ENCODE measurements at regions not wholly inside any gene's neighbourhood (a gene's known extent, or its start where the extent isn't known, plus 50 kb on each side); places are given as distances from the start of the nearest gene placed in this dataset.
"Not testable (repeated sequence)": the region's sequence is repeated elsewhere in the genome, so short reads cannot be mapped to it uniquely, and the experiment has no call there.

DNA sequence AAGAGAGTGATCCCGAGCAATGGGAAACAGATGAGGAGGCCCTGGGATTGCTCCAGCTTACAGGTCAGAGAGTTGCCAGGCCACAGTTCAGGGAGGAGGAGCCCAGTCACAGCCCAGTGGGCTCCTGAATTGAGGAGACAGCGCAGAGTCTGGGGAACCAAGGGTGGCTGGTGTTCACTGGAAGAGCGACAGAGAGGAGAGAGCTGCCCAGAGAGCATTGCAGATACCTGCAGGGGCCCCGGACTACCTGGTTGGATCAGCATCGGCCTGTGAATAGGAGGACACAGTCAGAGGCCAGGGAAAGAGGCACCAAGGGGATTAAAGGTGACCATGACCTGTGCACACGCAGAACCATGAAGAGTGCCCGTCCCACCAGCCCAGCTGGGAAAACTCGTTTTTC is 648.6 kb downstream of the TBC1D22A start:
- H3K9me3 ChIP-seq (ENCODE audit: low read depth, low read length), result no peaks in the 10 kb centered on the region
- no peaks in the 10 kb centered on the region for H3K4me1 ChIP-seq (ENCODE audit: insufficient read depth, low read length)
- no peak overlapping the region for H3K4me3 ChIP-seq (ENCODE audit: low read length)

GRCh38 chr22:47409539-47410275 is 647.3 kb downstream of the TBC1D22A start:
- Histone ChIP-seq H3K9me3 (ENCODE audit: low read depth, low read length) (no peaks in the 10 kb centered on the region), H3K27me3 (ENCODE audit: insufficient read depth, low read length) (no peaks in the 10 kb centered on the region), H3K4me1 (ENCODE audit: insufficient read depth, low read length) (no peaks in the 10 kb centered on the region)

More for the DNA sequence above, 648.6 kb downstream of the TBC1D22A start:
- H3K27me3 ChIP-seq (ENCODE audit: insufficient read depth, low read length), result no peaks in the 10 kb centered on the region

DNA sequence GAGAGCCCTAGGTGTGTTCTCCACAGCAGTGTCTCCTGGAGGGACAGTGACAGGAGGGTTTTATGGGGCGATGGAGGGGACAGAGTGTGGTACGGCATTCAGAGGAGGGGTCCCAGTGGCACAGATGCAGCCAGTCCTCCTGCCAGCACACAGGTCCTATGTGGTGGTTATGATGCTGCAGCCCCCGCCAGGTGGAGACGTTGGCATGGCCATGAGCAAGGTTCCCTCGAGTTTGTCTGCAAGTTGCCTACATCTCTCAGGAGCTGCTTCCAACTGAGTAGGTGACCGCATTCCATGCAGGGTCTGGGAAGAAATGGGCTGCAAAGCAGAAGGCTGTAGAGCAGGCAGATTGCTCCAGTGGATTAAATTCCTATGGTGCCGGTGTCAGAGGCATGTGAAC is 646.0 kb downstream of the TBC1D22A start:
- no peak overlapping the region for H3K4me3 ChIP-seq (ENCODE audit: low read length)
- no peaks in the 10 kb centered on the region for H3K4me1 ChIP-seq (ENCODE audit: insufficient read depth, low read length)
- H3K27me3 ChIP-seq (ENCODE audit: insufficient read depth, low read length), result no peaks in the 10 kb centered on the region

More at GRCh38 chr22:47409539-47410275, 647.3 kb downstream of the TBC1D22A start:
- no peak overlapping the region for H3K4me3 ChIP-seq (ENCODE audit: low read length)

GRCh38 chr22:47407461-47408025 is 645.1 kb downstream of the TBC1D22A start:
- Histone ChIP-seq H3K4me3 (ENCODE audit: low read length) (no peak overlapping the region), H3K9me3 (ENCODE audit: low read depth, low read length) (no peaks in the 10 kb centered on the region), H3K4me1 (ENCODE audit: insufficient read depth, low read length) (no peaks in the 10 kb centered on the region), H3K27me3 (ENCODE audit: insufficient read depth, low read length) (no peaks in the 10 kb centered on the region)

More for the DNA sequence above, 646.0 kb downstream of the TBC1D22A start:
- H3K9me3 ChIP-seq (ENCODE audit: low read depth, low read length), result no peaks in the 10 kb centered on the region

DNA sequence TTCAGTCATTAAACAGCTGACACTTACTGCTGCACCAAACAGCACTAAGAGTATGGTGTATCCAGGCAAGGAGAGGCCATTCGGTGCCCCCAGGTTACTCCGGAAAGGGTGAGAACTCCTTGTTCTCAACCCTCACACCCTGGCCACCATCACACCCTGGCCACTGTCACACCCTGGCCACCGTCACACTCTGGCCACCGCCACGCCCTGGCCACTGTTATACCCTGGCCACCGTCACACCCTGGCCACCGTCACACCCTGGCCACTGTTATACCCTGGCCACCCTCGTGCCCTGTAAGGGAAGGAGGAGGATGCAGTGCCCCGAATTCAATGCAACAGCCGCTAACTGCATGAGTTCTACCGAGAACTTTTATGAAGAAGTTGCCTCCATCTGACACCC is 644.4 kb downstream of the TBC1D22A start:
- Histone ChIP-seq H3K4me3 (ENCODE audit: low read length) (no peak overlapping the region), H3K4me1 (ENCODE audit: insufficient read depth, low read length) (no peaks in the 10 kb centered on the region), H3K9me3 (ENCODE audit: low read depth, low read length) (no peaks in the 10 kb centered on the region), H3K27me3 (ENCODE audit: insufficient read depth, low read length) (no peaks in the 10 kb centered on the region)

GRCh38 chr22:47406180-47406834 is 643.9 kb downstream of the TBC1D22A start:
- Histone ChIP-seq H3K9me3 (ENCODE audit: low read depth, low read length) (no peaks in the 10 kb centered on the region), H3K4me3 (ENCODE audit: low read length) (no peak overlapping the region), H3K27me3 (ENCODE audit: insufficient read depth, low read length) (no peaks in the 10 kb centered on the region), H3K4me1 (ENCODE audit: insufficient read depth, low read length) (no peaks in the 10 kb centered on the region)

- H3K9me3 ChIP-seq (ENCODE audit: low read depth, low read length); H3K4me3 ChIP-seq (ENCODE audit: low read length); H3K27me3 ChIP-seq (ENCODE audit: insufficient read depth, low read length); H3K4me1 ChIP-seq (ENCODE audit: insufficient read depth, low read length): not testable (repeated sequence)
Observed at GRCh38 chr22:47405222-47405621, 642.8 kb downstream of the TBC1D22A start.

- no peaks in the 10 kb centered on the region for H3K27me3 ChIP-seq (ENCODE audit: insufficient read depth, low read length)
- H3K4me1 ChIP-seq (ENCODE audit: insufficient read depth, low read length), result no peaks in the 10 kb centered on the region
- H3K9me3 ChIP-seq (ENCODE audit: low read depth, low read length), result no peaks in the 10 kb centered on the region
Observed at GRCh38 chr22:47402876-47403525, 640.6 kb downstream of the TBC1D22A start.

DNA sequence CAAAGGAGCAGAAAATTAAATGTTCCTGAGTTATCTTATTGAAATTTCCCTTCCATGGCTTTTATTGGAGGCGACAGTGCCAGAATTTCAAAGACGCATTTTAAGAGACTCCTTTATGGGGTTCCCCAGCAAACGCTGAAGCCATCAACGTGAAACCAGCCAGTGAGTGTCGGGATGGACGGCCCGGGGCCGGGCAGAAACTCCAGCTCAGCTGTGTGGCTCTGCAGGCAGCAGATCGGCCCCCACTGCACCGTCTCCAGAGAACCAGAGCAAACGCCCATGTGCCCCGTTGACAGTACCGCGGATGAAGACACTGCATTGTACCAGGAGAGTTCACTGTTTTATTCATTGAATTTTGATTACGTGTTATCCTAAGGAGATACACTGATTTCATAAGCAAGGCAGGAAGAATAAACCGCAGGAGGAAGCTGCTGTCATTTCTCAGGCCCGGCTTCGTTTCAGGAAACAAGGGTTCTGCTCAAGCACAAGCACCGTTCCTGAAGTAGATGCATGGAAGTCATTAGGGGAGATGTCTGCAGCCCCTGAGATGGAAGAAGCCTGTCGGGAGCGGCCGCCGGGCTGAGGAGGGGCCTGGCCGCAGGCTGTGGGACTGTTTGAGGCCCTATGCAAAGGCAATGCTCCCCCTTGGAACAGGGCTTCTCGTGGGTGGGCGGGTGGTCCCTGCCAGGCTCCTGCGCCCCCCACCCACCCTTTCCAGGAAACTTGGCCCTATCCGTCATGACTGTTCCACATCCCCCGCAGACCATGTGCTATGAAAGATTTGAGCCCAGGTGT is 639.7 kb downstream of the TBC1D22A start:
- Histone ChIP-seq H3K27me3 (ENCODE audit: insufficient read depth, low read length) (no peaks in the 10 kb centered on the region), H3K4me3 (ENCODE audit: low read length) (no peak overlapping the region), H3K4me1 (ENCODE audit: insufficient read depth, low read length) (no peaks in the 10 kb centered on the region), H3K9me3 (ENCODE audit: low read depth, low read length) (no peaks in the 10 kb centered on the region)

More at GRCh38 chr22:47402876-47403525, 640.6 kb downstream of the TBC1D22A start:
- no peak overlapping the region for H3K4me3 ChIP-seq (ENCODE audit: low read length)

DNA sequence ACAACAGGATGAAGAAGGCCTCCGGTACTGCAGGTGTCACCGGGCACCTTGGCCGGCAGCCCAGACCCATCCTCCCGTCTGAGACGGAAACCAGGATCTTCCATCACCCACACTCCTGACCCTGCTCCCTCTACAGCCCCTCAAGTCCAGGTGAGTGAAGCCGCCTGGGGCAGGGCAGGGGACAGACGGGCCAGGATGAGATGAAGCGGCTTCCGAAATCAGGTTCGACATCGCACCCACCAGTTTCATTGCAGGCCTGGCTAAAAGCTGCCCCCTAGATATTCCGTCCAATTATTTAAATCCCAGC is 639.1 kb downstream of the TBC1D22A start:
- H3K27me3 ChIP-seq (ENCODE audit: insufficient read depth, low read length), result no peaks in the 10 kb centered on the region
- no peaks in the 10 kb centered on the region for H3K4me1 ChIP-seq (ENCODE audit: insufficient read depth, low read length)
- H3K4me3 ChIP-seq (ENCODE audit: low read length), result no peak overlapping the region
- H3K9me3 ChIP-seq (ENCODE audit: low read depth, low read length), result no peaks in the 10 kb centered on the region

GRCh38 chr22:47400701-47401591 is 638.5 kb downstream of the TBC1D22A start:
- Histone ChIP-seq H3K27me3 (ENCODE audit: insufficient read depth, low read length) (no peaks in the 10 kb centered on the region), H3K4me3 (ENCODE audit: low read length) (no peak overlapping the region), H3K9me3 (ENCODE audit: low read depth, low read length) (no peaks in the 10 kb centered on the region), H3K4me1 (ENCODE audit: insufficient read depth, low read length) (no peaks in the 10 kb centered on the region)

DNA sequence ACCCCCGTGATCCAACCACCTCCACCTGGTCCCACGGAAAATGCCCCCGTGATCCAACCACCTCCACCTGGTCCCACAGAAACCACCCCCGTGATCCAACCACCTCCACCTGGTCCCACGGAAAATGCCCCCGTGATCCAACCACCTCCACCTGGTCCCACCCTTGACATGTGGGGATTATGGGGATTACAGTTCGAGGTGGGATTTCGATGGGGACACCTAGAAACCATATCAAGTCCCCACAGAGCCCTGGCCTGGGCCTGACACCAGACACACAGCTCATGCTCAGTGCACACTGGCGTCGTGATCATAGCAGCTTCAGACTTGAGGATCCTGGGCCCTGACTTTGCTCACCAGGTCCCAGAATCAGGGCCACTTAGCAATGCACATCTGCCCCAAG is 637.7 kb downstream of the TBC1D22A start:
- H3K4me3 ChIP-seq (ENCODE audit: low read length); H3K27me3 ChIP-seq (ENCODE audit: insufficient read depth, low read length); H3K4me1 ChIP-seq (ENCODE audit: insufficient read depth, low read length); H3K9me3 ChIP-seq (ENCODE audit: low read depth, low read length): not testable (repeated sequence)

- Histone ChIP-seq H3K27me3 (ENCODE audit: insufficient read depth, low read length) (no peaks in the 10 kb centered on the region), H3K4me1 (ENCODE audit: insufficient read depth, low read length) (no peaks in the 10 kb centered on the region), H3K9me3 (ENCODE audit: low read depth, low read length) (no peaks in the 10 kb centered on the region), H3K4me3 (ENCODE audit: low read length) (no peak overlapping the region)
Observed at GRCh38 chr22:47398921-47399790, 636.7 kb downstream of the TBC1D22A start.

Data from mononuclear cell (primary cell).